GM18502 (cell line): ENCODE measurements at regions not wholly inside any gene's neighbourhood (a gene's known extent, or its start where the extent isn't known, plus 50 kb on each side); places are given as distances from the start of the nearest gene placed in this dataset.

ENCODE experiments used
- ATAC-seq: cut with Tn5 transposase; IDR thresholded peaks from one replicate; pipeline ENCODE4 v1.9.1; 2021; ENCODE audit warnings: mild to moderate bottlenecking; ENCODE audit not compliant: unreplicated experiment, poor library complexity

- ATAC-seq, result no peak
Observed at GRCh38 chr9:31612336-31613030, 772.0 kb upstream of the ACO1 start.

GRCh38 chr9:31615966-31616365, 768.5 kb upstream of the ACO1 start:
- no peak for ATAC-seq

GRCh38 chr9:31623511-31623910, 760.9 kb upstream of the ACO1 start:
- no peak for ATAC-seq

GRCh38 chr9:31629292-31629691, 755.2 kb upstream of the ACO1 start:
- no peak for ATAC-seq

- ATAC-seq, result no peak
Observed at GRCh38 chr9:31637265-31637664, 747.2 kb upstream of the ACO1 start.

- no peak for ATAC-seq
Observed at GRCh38 chr9:31637861-31638260, 746.6 kb upstream of the ACO1 start.

- ATAC-seq, result no peak
Observed at GRCh38 chr9:31639451-31639850, 745.0 kb upstream of the ACO1 start.

GRCh38 chr9:31669311-31669710, 715.1 kb upstream of the ACO1 start:
- ATAC-seq, result no peak

GRCh38 chr9:31671011-31671410, 713.4 kb upstream of the ACO1 start:
- ATAC-seq, result no peak

GRCh38 chr9:31674264-31674663, 710.2 kb upstream of the ACO1 start:
- ATAC-seq, result no peak

- ATAC-seq, result no peak
Observed at GRCh38 chr9:31677415-31677814, 707.0 kb upstream of the ACO1 start.

- ATAC-seq, result no peak
Observed at GRCh38 chr9:31677877-31678276, 706.6 kb upstream of the ACO1 start.

- no peak for ATAC-seq
Observed at GRCh38 chr9:31683116-31683515, 701.3 kb upstream of the ACO1 start.

- ATAC-seq, result no peak
Observed at GRCh38 chr9:31697956-31698355, 686.5 kb upstream of the ACO1 start.

GRCh38 chr9:31699836-31700235, 684.6 kb upstream of the ACO1 start:
- ATAC-seq, result no peak

- ATAC-seq, result no peak
Observed at GRCh38 chr9:31700252-31701045, 684.0 kb upstream of the ACO1 start.

- no peak for ATAC-seq
Observed at GRCh38 chr9:31702957-31703356, 681.5 kb upstream of the ACO1 start.

- ATAC-seq, result no peak
Observed at GRCh38 chr9:31715250-31715649, 669.2 kb upstream of the ACO1 start.

- ATAC-seq, result no peak
Observed at GRCh38 chr9:31719262-31719661, 665.2 kb upstream of the ACO1 start.

GRCh38 chr9:31730398-31730797, 654.0 kb upstream of the ACO1 start:
- no peak for ATAC-seq

GRCh38 chr9:31733166-31733565, 651.3 kb upstream of the ACO1 start:
- no peak for ATAC-seq
